Activated CD4-positive, alpha-beta T cell treated with anti-CD3 and anti-CD28 coated beads, Interleukin-2, amount 50 U/mL, for 48 hours (primary cell): ENCODE measurements at regions not wholly inside any gene's neighbourhood (a gene's known extent, or its start where the extent isn't known, plus 50 kb on each side); places are given as distances from the start of the nearest gene placed in this dataset.
"Not testable (repeated sequence)": the region's sequence is repeated elsewhere in the genome, so short reads cannot be mapped to it uniquely, and the experiment has no call there.

Experiments used
- DNase-seq, 2 experiments: peaks; one replicate each; pipeline ENCODE4 v3.0.0-alpha.2; 2020

DNA sequence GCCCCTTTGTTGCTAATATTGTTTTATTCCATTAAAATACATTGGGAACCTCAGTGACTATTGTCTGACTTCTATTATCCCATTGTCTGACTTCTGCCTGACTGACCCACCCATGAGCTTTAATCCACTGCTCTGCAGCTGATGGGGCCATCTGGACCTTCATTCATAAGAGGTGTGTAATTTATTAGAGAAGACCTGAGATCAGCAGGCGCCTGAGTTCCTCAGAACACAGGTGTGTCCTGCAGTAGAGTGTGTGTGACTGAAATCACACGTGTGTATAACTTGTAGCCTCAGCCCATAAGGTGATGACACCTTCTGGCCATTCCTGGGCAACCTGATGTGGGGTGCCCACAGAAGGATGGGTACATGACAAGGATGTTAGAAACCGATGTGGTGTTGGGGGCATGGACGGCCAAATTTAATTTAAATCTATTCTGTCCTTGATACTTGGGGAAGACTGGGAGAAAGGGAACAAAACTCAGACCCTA is 821.0 kb downstream of the TMEM121 start:
- DNase-seq: no peak

DNA sequence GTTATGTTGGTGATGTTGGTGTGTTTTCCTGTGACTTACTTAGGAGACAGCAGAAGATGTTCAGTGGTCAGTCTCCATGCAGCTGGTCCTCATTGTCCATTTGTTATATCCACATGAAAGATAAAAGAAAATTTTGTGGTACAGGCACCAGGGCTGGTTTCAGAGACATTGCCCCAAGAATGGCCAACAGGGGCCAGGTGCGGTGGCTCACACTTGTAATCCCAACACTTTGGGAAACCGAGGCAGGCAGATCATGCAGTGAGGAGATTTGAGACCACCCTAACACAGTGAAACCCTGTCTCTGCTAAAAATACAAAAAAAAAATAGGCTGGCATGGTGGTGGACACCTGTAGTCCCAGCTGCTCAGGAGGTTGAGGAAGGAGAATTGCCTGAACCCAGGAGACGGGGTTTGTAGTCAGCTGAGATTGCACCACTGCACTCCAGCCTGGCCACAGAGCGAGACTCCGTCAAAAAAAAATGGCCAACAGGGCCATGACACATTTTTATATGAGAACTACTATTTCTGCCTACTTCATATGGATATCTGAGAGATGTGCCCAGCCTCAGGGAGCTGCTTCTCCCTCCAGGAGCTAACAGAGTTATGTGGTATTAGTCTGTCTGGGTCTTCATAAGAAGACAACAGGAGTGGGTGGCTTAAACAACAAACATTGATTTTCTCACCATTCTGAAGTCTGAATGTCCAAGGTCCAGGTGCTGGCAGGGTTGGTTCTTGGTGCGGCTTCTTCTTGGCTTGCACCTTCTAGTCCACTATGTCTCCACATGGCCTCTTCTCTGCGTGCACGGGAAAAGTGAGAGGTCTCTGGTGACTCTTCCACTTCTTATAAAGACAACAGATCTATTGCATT is 821.7 kb downstream of the TMEM121 start:
- DNase-seq: no peak

DNA sequence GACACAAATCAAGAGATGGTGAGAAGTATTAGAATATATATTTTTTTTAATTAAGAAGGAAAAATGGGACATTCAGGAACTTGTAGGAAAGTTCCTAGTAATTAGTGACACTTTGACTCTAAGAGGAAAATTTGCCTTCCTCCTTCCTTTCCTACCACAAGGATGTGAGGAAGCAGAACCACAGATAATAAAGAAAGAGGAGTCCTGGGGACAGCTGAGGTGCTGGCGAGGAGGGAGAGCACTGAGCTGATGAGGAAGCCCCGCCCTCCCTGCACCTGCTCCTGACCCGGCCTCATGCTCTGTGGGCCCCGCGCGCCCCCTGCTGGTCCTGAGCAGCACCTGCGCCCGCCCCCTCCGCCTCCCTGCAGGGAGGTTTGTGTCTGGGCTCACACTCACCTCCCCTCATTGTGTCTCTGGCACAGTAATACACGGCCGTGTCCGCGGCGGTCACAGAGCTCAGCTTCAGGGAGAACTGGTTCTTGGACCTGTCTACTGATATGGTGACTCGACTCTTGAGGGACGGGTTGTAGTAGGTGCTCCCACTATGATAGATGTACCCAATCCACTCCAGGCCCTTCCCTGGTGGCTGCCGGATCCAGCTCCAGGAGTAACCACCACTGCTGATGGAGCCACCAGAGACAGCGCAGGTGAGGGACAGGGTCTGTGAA is 822.6 kb downstream of the TMEM121 start:
- DNase-seq: peak; percentile 64 to 73

DNA sequence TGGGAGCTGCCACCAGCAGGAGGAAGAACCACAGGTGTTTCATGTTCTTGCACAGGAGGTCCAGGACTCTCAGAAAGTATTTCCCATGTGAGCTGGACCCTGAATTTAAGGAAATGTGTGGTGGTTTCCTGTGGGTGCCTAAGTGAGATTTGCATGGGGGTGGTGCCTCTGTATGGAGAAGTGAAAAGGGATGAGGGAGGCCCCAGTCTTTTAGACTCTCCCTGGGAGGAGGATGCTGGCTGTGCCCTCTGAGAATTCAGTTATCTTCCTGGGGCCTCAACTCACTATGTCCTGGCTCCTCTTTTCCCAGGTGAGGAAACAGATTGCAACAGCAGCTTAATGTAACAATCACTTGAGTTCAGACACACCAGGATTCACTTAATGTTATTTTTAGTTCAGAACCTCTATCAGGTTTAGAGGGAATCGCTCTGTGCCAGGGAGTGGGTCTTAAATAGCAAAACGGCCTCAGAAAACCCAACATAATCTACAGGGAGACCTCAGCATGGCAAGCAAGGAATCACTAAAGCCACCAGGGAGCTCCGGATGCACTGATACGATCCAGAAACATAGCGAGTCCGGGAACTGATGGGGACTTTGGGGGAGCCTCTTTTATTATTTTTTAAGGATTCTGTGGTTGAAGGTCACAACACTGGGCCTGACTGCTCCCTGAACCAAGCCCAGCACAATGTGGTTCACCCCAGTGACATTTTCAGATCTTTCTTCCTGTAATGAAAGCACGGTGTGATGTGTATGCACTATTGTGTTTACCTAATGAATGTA is 823.5 kb downstream of the TMEM121 start:
- DNase-seq: not testable (repeated sequence)

DNA sequence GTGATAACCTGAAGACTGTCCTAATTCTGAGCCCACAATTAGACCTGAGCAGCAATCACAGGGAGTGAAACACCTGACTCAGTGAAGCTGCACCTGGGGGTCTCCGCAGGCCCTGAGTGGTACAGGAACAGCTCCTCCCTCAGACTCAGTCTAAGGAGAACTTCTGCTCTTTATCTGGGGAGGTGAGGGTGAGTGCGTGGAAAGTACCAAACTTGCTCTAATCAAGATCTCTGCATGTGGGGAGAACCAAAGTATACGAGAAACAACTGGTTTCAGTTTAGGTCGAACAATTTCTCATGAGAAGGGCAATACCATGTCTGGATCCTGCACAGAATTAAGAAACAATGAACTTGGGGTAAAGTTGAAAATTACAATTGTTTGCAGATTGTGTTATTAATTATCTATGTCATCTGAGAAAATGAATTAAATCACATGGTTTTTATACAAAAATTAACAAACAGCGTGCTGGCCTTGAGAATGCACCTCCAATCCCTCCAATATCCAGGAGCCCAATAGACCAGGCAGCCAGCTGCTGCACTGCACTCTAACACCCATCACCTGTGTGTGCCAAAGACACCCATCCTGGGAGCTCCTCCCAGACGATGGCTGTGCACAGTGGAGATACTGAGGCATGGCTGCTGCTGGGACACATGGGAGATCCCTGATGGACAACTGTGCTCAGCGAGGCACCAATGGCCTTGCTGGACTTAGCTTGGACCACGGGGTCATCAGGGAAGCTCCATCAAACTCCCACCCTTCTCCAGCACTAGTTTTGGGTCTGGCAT is 828.8 kb downstream of the TMEM121 start:
- not testable (repeated sequence) for DNase-seq

DNA sequence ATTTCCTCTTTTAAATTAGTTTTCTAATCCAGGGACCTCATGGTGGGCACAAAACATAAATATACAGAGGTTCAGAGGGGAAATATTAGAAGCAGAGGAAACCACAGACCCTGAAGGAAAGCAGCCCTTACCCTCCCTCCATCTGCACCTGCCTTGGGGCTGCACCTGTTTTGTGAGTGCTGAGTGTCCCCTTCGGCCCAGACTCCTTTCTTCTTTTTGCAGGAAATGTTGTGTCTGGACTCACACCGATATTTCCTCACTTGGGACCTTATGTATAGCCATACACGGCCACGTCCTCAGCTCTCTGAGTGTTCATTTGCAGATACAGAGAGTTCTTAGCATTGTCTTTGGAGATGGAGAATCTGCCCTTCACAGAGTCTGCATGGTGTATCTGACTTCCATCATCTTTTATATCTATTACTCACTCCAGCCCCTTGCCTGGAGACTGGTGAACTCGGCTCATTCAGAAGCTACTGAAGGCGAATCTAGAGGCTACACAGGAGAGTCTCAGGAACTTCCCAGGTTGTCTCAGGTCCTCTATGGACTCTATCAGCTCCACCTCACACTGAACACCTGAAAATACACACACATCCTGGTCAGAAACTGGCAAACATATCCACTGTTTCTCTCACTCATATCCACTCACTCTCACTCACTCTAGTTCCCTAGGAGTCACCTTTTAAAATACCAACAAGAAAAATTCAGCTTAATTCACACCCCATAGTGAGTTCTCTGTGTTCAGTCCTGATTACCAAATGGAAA is 829.7 kb downstream of the TMEM121 start:
- not testable (repeated sequence) for DNase-seq

DNA sequence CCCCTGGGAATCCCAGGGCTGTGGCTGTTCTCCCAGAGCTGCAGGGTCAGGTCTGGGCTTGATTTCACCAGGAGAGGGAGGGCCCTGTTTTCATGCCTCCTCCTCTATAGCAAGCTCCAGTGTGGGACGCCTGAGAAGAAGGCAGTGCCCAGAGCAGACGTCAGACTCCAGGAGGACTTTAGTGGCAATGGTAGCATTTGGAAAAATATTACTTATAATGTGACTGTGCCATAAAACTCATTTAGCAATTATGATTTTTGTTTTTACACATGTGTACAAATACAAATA is 830.2 kb downstream of the TMEM121 start:
- not testable (repeated sequence) for DNase-seq

DNA sequence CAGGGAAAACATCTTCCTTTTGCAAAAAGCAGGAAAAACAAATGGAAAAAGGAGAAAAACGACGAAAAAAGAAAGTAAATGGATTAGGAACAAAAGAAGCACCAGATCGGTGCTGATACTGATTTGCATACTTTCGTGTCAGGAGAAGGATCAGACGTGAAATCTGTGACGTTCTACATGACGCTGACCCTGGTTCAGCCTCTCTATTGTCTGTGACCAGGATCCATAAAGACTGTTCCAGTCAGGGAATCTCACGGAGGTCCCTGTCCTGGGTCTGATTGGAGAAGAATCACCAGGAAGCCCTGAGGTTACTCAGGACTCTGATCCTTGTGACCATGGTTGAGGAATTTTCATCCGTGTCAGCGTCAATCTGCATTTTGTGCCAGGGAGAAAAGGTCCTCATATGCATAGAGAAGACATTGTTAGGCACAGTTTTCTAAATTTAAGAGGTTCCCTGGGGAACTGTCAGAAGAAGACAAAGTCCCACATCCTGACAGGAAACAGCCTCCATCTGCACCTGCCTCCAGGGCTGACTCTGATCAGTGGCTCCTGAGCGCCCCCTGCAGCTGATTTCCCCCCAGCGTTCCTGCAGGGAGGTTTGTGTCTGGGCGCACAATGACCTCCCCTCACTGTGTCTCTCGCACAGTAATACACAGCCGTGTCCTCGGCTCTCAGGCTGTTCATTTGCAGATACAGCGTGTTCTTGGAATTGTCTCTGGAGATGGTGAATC is 832.9 kb downstream of the TMEM121 start:
- not testable (repeated sequence) for DNase-seq

DNA sequence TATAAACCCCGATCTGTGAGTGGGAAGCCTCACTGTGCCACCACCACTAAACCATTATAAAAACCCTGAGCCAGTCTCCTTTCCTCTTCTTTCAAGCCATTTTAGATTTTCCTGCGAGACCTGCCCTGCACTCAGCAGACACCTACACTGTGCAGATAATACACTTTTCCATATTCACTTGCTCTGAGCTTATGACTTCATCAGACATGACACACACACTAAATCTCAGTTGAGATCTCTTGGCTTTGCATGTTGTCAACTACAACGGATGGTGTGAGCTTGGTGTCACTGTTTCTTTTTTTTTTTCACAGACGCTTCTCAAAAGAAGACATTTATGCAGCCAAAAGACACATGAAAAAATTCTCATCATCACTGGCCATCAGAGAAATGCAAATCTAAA is 839.0 kb downstream of the TMEM121 start:
- not testable (repeated sequence) for DNase-seq

DNA sequence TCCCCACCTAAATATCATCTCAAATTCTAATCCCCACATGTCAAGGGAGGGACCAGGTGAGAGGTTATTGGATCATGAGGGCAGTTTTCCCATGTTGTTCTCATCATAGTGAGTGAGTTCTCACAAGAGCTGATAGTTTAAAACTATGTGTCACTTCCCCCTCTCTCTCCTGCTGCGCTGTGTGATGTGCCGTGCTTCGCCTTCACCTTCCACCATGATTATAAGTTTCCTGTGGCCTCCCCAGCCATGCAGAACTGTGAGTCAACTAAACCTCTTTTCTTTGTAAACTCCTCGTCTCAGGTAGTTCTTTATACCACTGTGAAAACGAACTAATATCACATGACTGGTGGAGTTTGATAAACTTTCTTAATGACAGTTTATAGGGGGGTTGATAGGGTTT is 839.5 kb downstream of the TMEM121 start:
- not testable (repeated sequence) for DNase-seq

DNA sequence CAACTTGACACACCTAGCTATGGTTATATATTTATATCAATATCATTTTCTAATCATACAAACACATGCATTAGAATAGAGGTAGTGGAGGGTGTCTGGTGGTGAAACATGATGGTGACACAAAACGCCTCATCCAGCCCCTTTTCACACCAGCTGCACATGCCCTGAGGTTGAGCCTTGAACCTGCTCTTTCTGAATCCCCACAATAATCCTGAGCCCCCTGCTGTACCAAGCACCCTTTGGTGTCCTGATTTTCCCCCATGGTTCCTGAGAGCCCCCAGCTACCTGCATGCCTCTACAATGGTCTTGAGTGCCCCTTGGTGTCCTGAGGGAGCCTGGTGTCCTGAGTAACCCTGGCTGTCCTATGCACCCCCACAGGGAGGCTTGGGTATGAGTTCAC is 840.6 kb downstream of the TMEM121 start:
- not testable (repeated sequence) for DNase-seq

DNA sequence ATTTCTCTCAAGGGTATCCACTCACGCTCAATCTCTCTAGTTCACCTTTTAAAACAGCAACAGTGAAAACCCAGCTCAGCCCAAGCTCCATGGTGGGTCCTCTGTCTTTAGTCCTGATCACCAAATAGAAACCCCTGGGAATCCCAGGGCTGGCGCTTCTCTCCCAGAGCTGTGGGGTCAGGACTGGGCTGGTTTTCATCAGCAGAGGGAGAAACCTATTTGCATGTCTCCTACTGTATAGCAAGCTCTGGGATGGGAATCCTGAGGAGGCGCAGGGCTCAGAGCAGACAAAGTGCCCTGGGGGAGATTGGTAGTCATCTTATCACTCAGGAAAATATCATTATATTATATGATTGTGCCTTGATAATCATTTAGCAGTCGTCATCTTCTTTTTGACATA is 843.1 kb downstream of the TMEM121 start:
- DNase-seq: not testable (repeated sequence)

DNA sequence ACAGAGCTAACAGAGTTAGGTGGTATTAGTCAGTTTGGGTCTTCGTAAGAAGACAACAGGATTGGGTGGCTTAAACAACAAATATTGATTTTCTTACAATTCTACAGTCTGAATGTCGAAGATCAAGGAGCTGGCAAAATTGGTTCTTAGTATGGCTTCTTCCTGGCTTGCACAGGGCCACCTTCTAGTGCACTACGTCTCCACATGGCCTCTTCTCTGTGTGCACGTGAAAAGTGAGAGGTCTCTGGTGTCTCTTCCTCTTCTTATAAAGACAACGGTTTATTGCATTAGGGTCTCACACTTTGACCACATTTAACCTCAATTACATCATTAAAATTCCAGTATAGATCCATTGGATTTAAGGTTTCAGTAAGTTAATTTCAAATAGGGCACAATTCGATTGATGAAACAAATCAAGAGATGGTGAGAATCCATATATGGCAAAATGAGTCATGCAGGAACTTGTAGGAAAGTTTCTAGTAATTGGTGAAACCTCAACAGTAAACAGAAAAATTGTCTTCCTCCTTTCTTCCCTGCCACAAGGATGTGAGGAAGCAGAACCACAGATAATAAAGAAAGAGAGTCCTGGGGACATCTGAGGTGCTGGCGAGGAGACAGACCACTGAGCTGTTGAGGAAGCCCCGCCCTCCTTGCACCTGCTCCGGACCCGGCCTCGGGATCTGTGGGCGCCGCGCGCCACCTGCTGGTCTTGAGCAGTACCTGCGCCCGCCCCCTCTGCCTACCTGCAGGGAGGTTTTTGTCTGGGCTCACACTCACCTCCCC is 846.7 kb downstream of the TMEM121 start:
- DNase-seq: peak; percentile 85 to 86

DNA sequence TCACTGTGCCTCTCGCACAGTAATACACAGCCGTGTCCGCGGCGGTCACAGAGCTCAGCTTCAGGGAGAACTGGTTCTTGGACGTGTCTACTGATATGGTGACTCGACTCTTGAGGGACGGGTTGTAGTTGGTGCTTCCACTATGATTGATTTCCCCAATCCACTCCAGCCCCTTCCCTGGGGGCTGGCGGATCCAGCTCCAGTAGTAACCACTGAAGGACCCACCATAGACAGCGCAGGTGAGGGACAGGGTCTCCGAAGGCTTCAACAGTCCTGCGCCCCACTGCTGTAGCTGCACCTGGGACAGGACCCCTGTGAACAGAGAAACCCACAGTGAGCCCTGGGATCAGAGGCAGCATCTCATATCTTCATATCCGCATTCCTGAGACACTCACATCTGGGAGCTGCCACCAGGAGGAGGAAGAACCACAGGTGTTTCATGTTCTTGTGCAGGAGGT is 847.3 kb downstream of the TMEM121 start:
- DNase-seq: not testable (repeated sequence)

DNA sequence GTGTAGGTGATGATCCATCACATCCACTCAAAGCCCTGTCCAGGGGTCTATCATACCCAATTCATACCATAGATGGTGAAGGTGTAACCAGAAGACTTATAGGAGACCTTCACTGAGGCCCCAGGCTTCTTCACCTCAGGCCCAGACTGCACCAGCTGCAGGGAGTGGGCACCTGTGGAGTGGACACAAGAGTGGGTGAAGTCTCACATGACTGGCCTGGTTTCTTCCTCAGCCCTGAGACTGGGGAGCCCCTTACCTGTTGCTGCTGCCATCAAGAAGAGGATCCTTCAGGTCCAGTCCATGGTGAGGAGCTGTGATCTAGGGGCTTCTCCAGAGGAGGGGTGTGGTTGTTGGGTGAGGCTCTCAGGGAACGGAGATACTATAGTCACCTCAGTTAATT is 851.0 kb downstream of the TMEM121 start:
- DNase-seq: no peak

DNA sequence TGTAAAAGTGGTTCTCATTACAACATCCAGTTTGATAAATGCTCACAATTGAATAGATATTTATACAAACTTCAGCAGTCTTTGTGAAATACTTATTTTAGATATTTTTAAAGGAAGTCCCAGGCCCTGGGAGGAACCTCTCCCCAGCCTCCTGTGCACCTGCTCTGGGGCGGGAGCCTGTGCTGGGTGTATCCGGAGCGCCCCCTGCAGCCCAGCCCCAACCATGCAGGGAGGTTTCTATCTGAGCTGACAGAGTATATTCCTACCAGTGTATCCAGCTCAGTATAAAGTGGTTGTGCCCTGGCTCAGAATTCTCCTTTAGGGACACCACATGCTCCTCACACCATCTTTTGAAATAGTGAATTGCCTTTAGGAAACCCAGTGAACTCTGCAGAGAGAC is 851.8 kb downstream of the TMEM121 start:
- DNase-seq: peak; percentile 39 to 54

DNA sequence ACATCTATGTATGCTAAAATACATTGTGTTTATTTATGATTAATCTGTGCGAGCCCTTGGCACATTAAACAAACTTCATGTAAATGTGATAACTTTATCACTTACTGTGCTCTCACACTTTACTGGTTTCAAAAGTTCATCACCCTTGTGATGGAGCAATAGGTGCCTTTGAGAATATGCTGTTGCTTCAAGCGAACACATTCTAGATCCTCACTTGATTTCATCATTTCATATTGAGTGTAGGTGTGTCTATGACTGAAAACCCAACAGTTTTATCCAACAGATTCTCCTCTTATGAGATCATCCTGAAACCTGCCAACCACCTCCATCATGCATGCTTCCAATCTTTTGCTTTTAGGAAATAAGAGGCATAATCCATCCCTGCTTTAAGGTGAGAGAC is 854.4 kb downstream of the TMEM121 start:
- no peak for DNase-seq

DNA sequence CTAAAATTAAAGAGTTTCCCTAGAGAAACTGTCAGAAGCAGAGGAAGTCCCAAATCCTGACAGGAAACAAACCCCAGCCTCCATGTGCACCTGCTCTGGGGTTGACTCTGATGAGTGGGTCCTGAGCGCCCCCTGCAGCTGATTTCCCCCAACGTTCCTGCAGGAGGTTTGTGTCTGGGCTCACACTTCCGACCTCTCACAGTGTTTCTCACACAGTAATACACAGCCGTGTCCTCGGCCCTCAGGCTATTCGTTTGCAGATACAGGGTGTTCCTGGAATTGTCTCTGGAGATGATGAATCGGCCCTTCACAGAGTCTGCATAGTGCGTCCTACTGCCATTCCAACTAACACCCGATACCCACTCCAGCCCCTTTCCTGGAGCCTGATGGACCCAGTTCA is 862.8 kb downstream of the TMEM121 start:
- not testable (repeated sequence) for DNase-seq

DNA sequence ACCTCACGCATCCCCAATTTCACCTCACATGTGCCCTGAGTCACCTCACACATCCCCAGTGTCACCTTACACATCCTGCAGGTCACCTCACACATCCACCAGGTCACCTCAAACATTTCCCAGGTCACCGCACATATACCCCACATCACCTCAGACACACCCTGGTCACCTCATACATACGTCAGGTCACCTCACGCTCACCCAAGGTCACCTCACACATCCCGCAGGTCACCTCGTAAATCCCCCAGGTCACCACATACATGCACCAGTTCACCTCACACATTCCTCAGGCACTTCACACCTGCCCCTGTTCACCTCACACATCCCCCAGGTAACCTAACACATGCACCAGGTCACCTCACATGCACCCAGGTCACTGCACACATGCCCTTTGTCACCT is 864.0 kb downstream of the TMEM121 start:
- no peak for DNase-seq

DNA sequence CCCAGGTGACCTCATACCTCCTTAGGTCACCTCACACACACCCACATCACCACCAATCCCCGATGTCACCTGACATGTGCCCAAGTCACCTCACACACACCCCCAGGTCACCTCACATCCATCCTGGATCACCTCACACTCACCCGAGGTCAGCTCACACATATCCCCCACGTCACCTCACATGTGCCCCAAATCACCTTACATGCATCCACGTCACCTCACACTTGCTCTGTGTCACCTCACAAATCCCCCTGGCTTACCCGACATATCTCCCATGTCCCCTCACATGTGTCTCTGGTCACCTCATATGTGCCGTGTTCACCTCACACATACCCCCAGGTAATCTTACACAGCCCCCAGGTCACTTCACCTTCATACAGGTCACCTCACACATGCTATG is 864.6 kb downstream of the TMEM121 start:
- DNase-seq: no peak
